ENCODE measurements at regions not wholly inside any gene's neighbourhood (a gene's known extent, or its start where the extent isn't known, plus 50 kb on each side); places are given as distances from the start of the nearest gene placed in this dataset.
"Not testable (repeated sequence)": the region's sequence is repeated elsewhere in the genome, so short reads cannot be mapped to it uniquely, and the experiment has no call there.

DNA sequence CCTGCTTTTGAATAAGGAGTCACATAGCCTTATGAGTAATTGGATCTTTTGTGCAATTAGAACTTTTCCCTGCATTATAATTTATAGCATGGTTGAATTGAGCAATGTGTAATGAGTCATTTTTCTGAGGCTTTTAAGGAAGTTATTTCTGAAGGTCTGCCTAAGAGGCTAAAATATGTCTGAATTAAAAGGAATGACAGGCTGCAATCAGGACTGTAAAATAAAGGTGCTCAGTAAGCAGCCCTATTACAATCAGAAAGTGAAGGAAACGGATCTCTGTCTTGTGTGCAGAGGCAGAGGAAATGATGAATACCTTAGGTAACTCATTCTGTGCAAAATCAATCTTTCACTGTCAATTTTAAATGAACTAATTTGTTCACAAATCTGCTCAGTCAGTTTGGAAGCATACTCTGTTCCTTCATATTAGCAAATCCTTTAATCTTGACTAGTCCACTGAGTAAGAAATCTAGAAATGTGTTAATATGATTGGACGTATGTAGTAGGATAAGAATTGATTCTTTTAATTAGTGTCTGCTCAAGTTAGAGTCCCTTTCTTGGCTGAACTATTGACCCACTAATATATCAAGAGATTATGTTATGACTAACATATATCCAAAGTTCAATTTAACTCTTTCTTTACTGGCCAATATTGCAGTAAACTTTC lies 290.1 kb downstream of the ZIC1 start:
- DNase-seq (ENCODE audit: low spot score in 2 of 2) (no peak), ATAC-seq (no peak)
- Mint-ChIP-seq H3K27ac (no peak overlapping the region), H3K9me3 (peaks cover 11 to 14% of the 10 kb centered on the region in 2 donors), H3K36me3 (peaks cover 0 to 9% of the 10 kb centered on the region in 2 donors)

DNA sequence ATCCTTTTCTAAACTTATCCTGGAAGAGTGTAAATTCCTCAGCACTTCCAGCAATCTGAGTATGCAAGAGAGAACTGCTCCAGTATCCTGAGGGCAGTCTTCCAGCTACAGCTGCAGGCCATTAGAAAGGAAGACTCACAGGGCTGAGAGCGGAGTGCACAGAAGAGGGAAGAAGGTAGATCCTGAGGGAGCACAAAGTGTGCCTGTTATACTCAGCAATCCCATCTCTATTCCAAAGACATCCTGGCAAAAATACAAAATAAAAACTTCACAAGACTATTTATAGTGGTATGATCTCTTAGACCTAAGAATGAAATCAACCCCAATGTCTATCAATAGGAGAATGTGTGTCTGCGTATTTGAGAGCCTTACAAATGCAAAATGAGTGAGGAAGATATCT lies 292.0 kb downstream of the ZIC1 start:
- DNase-seq (ENCODE audit: low spot score in 2 of 2) (no peak), ATAC-seq (no peak)
- no peak overlapping the region for H3K27ac Mint-ChIP-seq
- peaks cover 9 to 12% of the 10 kb centered on the region in 2 donors for H3K9me3 Mint-ChIP-seq
- peaks cover 0 to 7% of the 10 kb centered on the region in 2 donors for H3K36me3 Mint-ChIP-seq

DNA sequence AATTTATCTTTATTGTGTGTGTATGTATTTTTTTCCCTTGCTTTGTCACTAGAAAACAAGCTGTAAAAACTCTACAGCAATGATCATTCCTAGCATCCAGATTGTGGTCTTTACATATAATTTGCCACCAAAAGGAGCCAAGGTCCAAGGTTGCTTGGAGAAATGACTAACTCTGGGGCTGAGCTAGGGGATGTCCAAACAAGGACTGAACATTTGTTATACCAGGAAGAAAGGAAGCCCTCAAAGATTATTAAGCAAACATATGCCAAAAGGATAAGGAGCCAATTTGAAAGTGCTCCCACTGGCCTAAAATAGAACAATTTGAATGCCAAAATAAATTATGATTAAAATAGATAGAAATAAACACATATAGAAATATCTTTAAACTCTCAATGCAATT lies 293.3 kb downstream of the ZIC1 start:
- Mint-ChIP-seq H3K9me3 (peaks cover 0 to 3% of the 10 kb centered on the region in 2 donors), H3K27ac (no peak overlapping the region), H3K36me3 (no peaks in the 10 kb centered on the region)
- ATAC-seq (no peak), DNase-seq (ENCODE audit: low spot score in 2 of 2) (no peak)

DNA sequence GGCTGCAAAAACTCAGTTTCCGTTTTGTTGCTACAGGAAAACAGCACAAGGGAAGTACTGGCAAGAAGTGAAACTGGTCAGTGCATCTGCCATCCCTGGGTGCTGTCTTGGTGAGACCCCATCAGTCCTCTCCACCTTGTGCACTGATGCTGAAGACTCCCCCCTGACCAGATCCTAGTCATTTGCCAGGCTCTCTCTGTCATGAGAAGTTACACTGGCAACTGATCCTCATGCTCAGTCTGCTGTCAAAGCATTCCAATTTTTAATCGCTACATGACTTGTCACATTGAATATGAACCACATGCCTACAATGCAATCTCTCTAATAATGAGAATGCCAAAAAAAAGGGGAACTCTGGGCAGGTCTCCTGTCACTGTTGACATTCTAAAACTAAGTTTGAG lies 296.5 kb downstream of the ZIC1 start:
- Mint-ChIP-seq H3K36me3 (peaks cover 0 to 10% of the 10 kb centered on the region in 2 donors), H3K27ac (no peak overlapping the region), H3K9me3 (peaks cover 3 to 6% of the 10 kb centered on the region in 2 donors)
- DNase-seq (ENCODE audit: low spot score in 2 of 2) (no peak), ATAC-seq (no peak)

DNA sequence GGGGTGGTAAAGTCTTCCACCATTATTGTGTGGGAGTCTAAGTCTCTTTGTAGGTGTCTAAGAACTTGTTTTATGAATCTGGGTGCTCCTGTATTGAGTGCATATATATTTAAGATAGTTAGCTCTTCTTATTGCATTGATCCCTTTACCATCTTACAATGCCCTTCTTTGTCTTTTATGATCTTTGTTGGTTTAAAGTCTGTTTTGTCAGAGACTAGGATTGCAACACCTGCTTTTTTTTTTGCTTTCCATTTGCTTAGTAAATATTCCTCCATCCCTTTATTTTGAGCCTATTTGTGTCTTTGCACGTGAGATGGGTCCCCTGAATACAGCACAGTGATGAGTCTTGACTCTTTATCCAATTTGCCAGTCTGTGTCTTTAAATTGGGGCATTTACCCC lies 301.6 kb downstream of the ZIC1 start:
- not testable (repeated sequence) for ATAC-seq; H3K27ac Mint-ChIP-seq; DNase-seq (ENCODE audit: low spot score in 2 of 2)
- peaks cover 0 to 10% of the 10 kb centered on the region in 2 donors for H3K36me3 Mint-ChIP-seq
- peaks cover 0 to 15% of the 10 kb centered on the region in 2 donors for H3K9me3 Mint-ChIP-seq

DNA sequence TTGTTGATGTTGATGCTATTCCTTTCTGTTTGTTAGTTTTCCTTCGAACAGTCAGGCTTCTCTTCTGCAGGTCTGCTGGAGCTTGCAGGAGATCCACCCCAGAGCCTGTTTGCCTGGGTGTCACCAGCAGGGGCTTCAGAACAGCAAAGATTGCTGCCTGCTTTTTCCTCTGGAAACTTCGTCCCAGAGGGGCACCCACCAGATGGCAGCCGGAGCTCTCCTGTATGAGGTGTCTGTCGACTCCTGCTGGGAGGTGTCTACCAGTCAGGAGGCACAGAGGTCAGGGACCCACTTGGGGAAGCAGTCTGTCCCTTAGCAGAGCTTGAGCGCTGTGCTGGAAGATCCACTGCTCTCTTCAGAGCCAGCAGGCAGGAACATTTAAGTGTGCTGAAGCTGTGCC lies 303.2 kb downstream of the ZIC1 start:
- H3K9me3 Mint-ChIP-seq = peaks cover 0 to 20% of the 10 kb centered on the region in 2 donors
- ATAC-seq = no peak

DNA sequence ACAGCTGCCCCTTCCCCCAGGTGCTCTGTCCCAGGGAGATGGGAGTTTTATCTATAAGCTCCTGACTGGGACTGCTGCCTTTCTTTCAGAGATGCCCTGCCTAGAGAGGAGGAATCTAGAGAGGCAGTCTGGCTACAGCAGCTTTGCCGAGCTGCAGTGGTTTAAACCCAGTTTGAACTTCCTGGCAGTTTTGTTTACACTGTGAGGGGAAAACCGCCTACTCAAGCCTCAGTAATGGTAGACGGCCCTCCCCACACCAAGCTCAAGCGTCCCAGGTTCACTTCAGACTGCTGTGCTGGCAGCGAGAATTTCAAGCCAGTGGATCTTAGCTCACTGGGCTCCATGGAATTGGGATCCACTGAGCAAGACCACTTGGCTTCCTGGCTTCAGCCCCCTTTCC lies 303.6 kb downstream of the ZIC1 start:
- not testable (repeated sequence) for DNase-seq (ENCODE audit: low spot score in 2 of 2); H3K27ac Mint-ChIP-seq; ATAC-seq
- peaks cover 0 to 10% of the 10 kb centered on the region in 2 donors for H3K36me3 Mint-ChIP-seq
- H3K9me3 Mint-ChIP-seq = peaks cover 0 to 20% of the 10 kb centered on the region in 2 donors

More for the DNA sequence above, 303.2 kb downstream of the ZIC1 start:
- Mint-ChIP-seq H3K36me3 (peaks cover 0 to 10% of the 10 kb centered on the region in 2 donors), H3K27ac (no peak overlapping the region)
- DNase-seq (ENCODE audit: low spot score in 2 of 2) = no peak

DNA sequence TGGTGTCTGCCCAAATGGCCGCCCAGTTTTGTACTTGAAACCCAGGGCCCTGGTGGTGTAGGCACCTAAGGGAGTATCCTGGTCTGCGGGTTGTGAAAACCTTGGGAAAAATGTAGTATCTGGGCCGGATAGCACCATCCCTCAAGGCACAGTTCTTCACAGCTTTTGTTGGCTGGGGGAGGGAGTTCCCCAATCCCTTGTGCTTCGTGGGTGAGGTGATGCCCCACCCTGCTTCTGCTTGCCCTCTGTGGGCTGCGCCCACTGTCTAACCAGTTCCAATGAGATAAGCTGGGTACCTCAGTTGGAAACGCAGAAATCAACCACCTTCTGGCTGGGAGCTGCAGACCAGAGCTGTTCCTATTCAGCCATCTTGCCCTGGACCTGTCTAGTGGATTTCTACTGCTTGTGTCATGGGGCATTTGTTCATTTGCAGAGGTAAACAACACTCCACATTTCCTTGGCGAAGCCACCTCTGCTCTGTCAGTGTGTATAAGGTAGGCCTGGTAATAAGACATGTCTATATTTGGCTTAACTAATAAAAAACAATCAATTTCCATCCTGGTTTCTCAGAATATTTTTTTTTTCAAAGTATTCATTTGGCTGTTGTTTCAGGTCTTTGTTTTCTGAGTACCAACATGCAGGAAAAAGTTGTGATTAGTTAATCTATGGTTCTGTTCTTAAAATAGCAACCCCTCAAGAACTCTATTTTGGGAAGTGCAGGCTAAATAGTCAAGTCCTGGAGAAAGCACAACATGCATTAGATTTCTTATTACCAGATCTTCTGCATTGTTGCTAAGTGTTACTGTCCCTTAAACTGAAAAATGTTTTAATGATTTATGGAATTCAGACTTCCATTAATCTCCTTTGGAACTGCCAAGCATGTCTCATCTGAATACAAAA lies 304.3 kb downstream of the ZIC1 start:
- Mint-ChIP-seq H3K36me3 (peaks cover 0 to 10% of the 10 kb centered on the region in 2 donors), H3K27ac (no peak overlapping the region), H3K9me3 (peaks cover 7 to 27% of the 10 kb centered on the region in 2 donors)
- ATAC-seq (no peak), DNase-seq (ENCODE audit: low spot score in 2 of 2) (no peak)

DNA sequence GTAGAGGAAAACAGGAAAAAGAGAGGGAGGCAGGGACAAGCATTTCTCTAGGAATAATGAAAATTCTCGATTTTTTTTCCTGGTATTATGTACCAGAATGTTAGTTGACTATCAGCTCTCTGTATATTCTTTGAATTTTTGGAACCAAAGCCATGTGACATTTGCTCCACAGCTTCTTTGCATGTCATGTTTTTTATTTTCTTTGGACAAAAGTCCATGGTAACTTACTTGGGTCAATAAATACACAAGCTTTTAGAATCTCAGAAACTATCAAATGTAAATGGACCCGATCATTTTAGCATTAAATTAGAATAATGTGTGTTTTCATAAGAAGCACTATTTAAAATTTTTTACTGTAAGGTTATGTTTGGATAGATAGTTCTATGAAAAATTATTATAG lies 320.5 kb downstream of the ZIC1 start:
- DNase-seq (ENCODE audit: low spot score in 2 of 2) = no peak
- no peak for ATAC-seq
- Mint-ChIP-seq H3K9me3 (peaks cover 0 to 6% of the 10 kb centered on the region in 2 donors), H3K27ac (no peak overlapping the region), H3K36me3 (no peaks in the 10 kb centered on the region)

DNA sequence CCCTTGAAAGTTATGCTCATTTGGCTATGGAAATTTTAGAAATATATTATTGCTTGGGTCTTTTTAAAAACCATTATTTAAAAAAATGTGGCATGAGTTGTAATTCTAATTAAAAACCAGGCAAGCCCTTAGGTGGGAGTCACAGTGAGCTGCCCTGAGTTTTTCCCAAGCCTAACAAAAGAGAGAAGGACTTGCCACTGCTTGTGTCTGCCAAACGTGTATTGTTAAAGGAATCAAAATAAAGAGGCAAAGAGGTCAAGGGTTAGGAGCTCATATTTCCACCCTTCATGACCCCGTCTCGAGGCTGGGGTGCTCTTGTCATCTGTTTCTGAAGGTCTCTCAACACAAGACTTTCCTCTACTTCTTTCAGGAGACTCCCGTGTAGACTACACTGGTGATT lies 321.1 kb downstream of the ZIC1 start:
- Mint-ChIP-seq H3K36me3 (no peaks in the 10 kb centered on the region), H3K27ac (no peak overlapping the region), H3K9me3 (peaks cover 0 to 3% of the 10 kb centered on the region in 2 donors)
- DNase-seq (ENCODE audit: low spot score in 2 of 2) (no peak), ATAC-seq (no peak)

DNA sequence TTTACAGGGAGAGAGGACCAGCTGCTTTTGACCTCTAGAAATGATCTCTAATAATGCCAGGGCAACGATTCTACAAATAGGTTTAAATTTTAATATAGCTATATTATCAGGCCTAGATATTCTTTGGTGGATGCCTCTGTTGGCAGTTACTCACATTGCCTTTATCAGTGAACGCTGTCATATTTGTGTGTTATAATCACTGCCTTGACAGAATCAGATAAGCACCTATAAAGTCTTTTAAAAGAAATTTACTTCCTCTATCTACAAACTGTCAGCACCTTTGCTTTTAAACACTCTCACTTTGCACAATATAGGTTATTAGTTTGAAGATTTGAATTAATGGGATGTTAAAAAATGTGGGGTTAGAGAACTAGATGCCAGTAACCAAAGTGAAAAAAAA lies 324.1 kb downstream of the ZIC1 start:
- Mint-ChIP-seq H3K9me3 (peaks cover 0 to 3% of the 10 kb centered on the region in 2 donors), H3K27ac (no peak overlapping the region)
- ATAC-seq = no peak

DNA sequence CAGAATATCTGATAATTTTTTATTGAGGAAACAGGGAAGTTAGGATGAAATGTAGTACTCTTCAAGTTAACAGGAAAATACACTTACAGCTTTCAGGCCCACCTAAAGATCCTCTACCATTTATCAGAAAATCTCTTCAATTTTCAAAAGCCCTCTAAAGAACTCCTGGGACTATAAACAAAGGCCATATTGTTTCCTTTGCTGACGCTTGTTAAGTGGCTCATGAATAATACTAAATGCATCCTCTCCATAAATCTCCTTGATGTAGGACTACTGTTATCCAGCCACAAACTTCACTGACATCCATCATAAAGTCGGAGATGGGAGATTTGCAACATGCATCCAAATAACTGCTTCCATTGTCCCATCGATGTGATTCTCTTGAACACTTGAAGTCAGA lies 326.5 kb downstream of the ZIC1 start:
- peaks cover 6 to 7% of the 10 kb centered on the region in 2 donors for H3K9me3 Mint-ChIP-seq

More for the DNA sequence above, 324.1 kb downstream of the ZIC1 start:
- DNase-seq (ENCODE audit: low spot score in 2 of 2) = no peak
- no peaks in the 10 kb centered on the region for H3K36me3 Mint-ChIP-seq

DNA sequence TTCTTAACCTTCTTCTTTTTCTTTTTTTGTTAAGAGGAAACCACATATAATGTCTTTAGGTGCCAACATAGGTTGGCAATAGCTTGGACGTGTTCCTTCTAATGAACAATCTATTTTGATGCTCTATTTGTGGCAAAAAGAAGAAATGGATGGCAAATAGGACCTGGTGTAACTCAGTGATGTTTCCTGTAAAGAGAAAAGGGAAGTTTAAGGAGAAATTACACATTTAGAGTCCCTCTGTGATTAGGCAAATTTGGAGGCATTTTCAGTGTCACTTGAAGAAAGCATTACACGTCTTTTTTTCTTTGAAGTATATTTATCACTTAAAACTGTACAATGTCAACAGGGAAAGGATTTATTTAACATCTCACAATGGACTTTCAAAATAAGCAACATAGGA lies 327.1 kb downstream of the ZIC1 start:
- Mint-ChIP-seq H3K36me3 (no peaks in the 10 kb centered on the region), H3K9me3 (peaks cover 6 to 7% of the 10 kb centered on the region in 2 donors), H3K27ac (no peak overlapping the region)
- DNase-seq (ENCODE audit: low spot score in 2 of 2) (no peak), ATAC-seq (no peak)

More for the DNA sequence above, 326.5 kb downstream of the ZIC1 start:
- ATAC-seq (no peak), DNase-seq (ENCODE audit: low spot score in 2 of 2) (no peak)
- no peaks in the 10 kb centered on the region for H3K36me3 Mint-ChIP-seq
- no peak overlapping the region for H3K27ac Mint-ChIP-seq

DNA sequence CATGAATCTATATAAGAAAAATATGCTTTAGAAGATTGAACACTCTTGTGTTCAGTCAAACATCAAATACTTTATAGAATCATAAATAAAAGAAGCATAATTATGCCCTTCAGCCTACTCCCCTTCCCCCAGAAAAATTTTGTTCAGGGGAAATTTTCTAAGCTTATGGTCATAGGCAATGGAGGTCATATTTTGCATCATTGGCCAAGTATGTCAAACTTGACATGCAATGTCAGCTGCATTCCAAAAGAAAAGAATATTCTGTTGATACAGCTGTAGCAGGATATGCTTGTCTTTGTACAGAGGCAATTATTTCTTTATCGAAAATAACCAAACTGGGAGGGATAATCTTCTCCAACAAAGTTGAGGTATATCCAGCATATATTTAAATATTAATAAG lies 328.2 kb downstream of the ZIC1 start:
- DNase-seq (ENCODE audit: low spot score in 2 of 2) = no peak
- H3K9me3 Mint-ChIP-seq = peaks cover 9 to 11% of the 10 kb centered on the region in 2 donors

DNA sequence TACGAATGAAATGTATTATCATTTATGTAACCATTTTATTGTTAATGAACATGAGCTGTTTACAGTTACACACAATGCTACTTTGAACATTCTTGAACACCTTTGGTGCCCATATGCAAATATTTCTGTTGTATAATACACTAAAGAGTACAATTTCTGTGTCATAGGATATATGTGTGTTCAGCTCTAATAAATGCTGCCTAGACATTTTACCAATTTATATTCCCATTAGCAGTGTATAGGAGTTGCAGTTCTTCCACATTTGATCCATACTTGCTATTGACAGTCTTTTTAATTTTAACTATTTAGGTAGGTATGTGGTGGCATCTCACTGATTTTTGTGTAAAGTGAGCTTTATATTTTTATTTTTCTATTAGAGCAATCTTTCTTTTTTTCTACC lies 331.8 kb downstream of the ZIC1 start:
- Mint-ChIP-seq H3K36me3 (no peaks in the 10 kb centered on the region), H3K9me3 (peaks cover 18 to 21% of the 10 kb centered on the region in 2 donors), H3K27ac (no peak overlapping the region)
- ATAC-seq = no peak
- DNase-seq (ENCODE audit: low spot score in 2 of 2) = no peak

More for the DNA sequence above, 328.2 kb downstream of the ZIC1 start:
- no peaks in the 10 kb centered on the region for H3K36me3 Mint-ChIP-seq
- no peak overlapping the region for H3K27ac Mint-ChIP-seq
- ATAC-seq = no peak

DNA sequence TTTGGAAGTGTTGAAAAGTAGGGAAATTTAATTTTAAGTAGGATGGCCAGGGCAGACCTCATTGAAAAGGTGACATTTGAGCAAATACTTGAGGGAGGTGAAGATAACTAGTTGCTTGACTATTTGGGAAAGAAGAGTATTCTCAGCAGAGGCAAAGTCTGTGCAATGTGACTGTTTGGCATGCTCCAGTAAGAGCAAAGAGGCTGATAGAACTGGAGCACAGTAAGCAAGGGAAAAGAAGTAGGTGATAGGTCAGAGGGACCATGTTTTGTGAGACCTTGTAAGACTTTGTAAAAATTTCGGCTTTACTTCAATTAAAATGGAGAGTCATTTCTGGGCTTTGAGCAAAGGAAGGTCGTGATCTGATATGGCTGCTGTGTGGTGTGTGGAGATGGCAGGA lies 335.8 kb downstream of the ZIC1 start:
- no peak overlapping the region for H3K27ac Mint-ChIP-seq
- no peak for DNase-seq (ENCODE audit: low spot score in 2 of 2)
- peaks cover 0 to 9% of the 10 kb centered on the region in 2 donors for H3K36me3 Mint-ChIP-seq
- H3K9me3 Mint-ChIP-seq = peaks cover 26 to 29% of the 10 kb centered on the region in 2 donors
- ATAC-seq = no peak

DNA sequence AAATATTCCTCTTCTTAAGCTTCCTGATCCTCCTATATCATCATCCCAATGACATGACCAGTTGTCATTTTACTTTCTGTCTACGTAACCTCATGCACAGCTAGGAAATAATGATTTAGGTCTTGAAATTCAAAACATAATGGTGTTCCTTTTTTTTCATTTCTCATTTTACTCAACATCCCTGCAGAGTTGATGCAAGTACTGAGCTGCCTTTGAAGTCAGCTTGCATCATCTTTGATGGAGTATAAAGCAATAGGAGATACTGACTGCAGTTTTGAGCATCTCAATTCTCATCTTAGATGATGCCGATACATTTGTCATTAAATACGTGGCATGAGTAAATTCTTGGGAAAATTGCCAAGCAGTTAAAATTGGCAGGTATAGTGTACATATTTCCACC lies 346.1 kb downstream of the ZIC1 start:
- Mint-ChIP-seq H3K27ac (no peak overlapping the region), H3K9me3 (peaks cover 0 to 3% of the 10 kb centered on the region in 2 donors), H3K36me3 (no peaks in the 10 kb centered on the region)
- no peak for ATAC-seq
- DNase-seq (ENCODE audit: low spot score in 2 of 2) = no peak
